HepG2 (cell line): ENCODE measurements at regions not wholly inside any gene's neighbourhood (a gene's known extent, or its start where the extent isn't known, plus 50 kb on each side); places are given as distances from the start of the nearest gene placed in this dataset.

Experiments
- ATAC-seq: fragments of 200-7000 bp; cut with Tn5 transposase; 3 replicates; pipeline ENCODE4 v1.9.1; 2020; ENCODE audit warnings: mild to moderate bottlenecking, moderate library complexity
- BruUV-seq: library from RNA; stranded (reverse); fragments of 400-500 nt; replicated peaks from 2 replicates; lab custom pipeline; 2021; lab: Mats Ljungman, UMichigan
- CTCF ChIA-PET: fragments of 300-600 bp; formaldehyde crosslinking; extraction: SDS; loops from one replicate; lab custom pipeline; 2021; ENCODE audit warnings: low total read pairs, inconsistent platforms, low intra/inter-chr PET ratio; lab: Yijun Ruan, JAX
- POLR2A ChIA-PET: fragments of 350-600 bp; sonication (Branson Sonifier 250); formaldehyde crosslinking; loops from one replicate; lab custom pipeline; 2020; ENCODE audit warnings: antibody characterized with exemption, inconsistent platforms; lab: Yijun Ruan, JAX
- DNase-seq: peaks from one replicate; pipeline ENCODE4 v3.0.0-alpha.2; 2015; ENCODE audit warnings: low spot score
- FAIRE-seq: peaks from 3 replicates; lab custom pipeline; 2011; peaks lifted over from hg19 to GRCh38; lab: Jason Lieb, UNC
- H2AFZ ChIP-seq: one replicate; pipeline ENCODE4 v1.6.1; 2011; ENCODE audit warnings: low read length, inconsistent platforms
- H3K27ac ChIP-seq: fragments of 300-600 bp; 3 replicates; pipeline ENCODE4 v1.8.0; 2011; ENCODE audit warnings: mixed run types, mild to moderate bottlenecking, mixed read lengths, low read length, inconsistent platforms; ENCODE audit not compliant: insufficient read depth; ENCODE audit errors: extremely low read length
- H3K27me3 ChIP-seq, 2 experiments: fragments of 200-600 bp in 1 of 2; 2 replicates in 1 of 2; 3 replicates in 1 of 2; pipeline versions ENCODE4 v1.6.0 to v1.8.0; 2011; ENCODE audit warnings: low read length in 2 of 2, mild to moderate bottlenecking in 2 of 2, moderate library complexity in 2 of 2, inconsistent platforms in 1 of 2; ENCODE audit not compliant: insufficient read depth in 2 of 2, control insufficient read depth in 1 of 2
- H3K36me3 ChIP-seq, 2 experiments: fragments of 200-600 bp in 1 of 2; replicated peaks in 1 of 2; 2 replicates in 1 of 2; 3 replicates in 1 of 2; pipeline versions ENCODE4 v1.5.1 to v1.8.0; 2011; ENCODE audit warnings: low read length in 2 of 2, inconsistent platforms in 1 of 2; ENCODE audit not compliant: insufficient read depth in 2 of 2, control insufficient read depth in 1 of 2
- H3K4me1 ChIP-seq: 2 replicates; pipeline ENCODE4 v1.5.1; 2012; ENCODE audit warnings: low read length, inconsistent platforms; ENCODE audit not compliant: insufficient read depth
- H3K4me2 ChIP-seq: 2 replicates; pipeline ENCODE4 v1.6.0; 2011; ENCODE audit warnings: low read depth, low read length, inconsistent platforms
- H3K4me3 ChIP-seq, 3 experiments: fragments of 200-600 bp in 1 of 3; sonication (generic), shearing (Covaris generic) in 1 of 3; replicated peaks in 1 of 3; 2 replicates each; pipeline ENCODE4 v1.5.1; 2011 to 2016; ENCODE audit warnings: low read length in 3 of 3, inconsistent platforms in 2 of 3, low read depth in 2 of 3, mild to moderate bottlenecking in 2 of 3, control low read depth in 1 of 3, mixed read lengths in 1 of 3; ENCODE audit not compliant: insufficient read depth in 1 of 3
- H3K79me2 ChIP-seq: one replicate; pipeline ENCODE4 v1.6.1; 2011; ENCODE audit warnings: low read length, inconsistent platforms; ENCODE audit not compliant: insufficient read depth
- H3K9ac ChIP-seq: 2 replicates; pipeline ENCODE4 v1.6.0; 2011; ENCODE audit warnings: mild to moderate bottlenecking, low read depth, low read length, inconsistent platforms; ENCODE audit not compliant: insufficient read depth
- H3K9me3 ChIP-seq: 2 replicates; pipeline ENCODE4 v1.5.1; 2012; ENCODE audit warnings: mild to moderate bottlenecking, low read length
- H4K20me1 ChIP-seq: 2 replicates; pipeline ENCODE4 v1.6.0; 2011; ENCODE audit warnings: inconsistent platforms, mild to moderate bottlenecking, low read length, moderate library complexity; ENCODE audit not compliant: insufficient read depth
- BCL3 ChIP-seq: sonication (generic); formaldehyde crosslinking; IDR thresholded peaks from 2 replicates; pipeline ENCODE4 v1.5.1; 2020; ENCODE audit warnings: mild to moderate bottlenecking, missing genetic modification reagents, moderate library complexity
- HMGXB3 ChIP-seq: sonication (generic); formaldehyde crosslinking; IDR thresholded peaks from 2 replicates; pipeline ENCODE4 v1.4.0; 2020; ENCODE audit warnings: missing genetic modification reagents, borderline replicate concordance
- KMT2A ChIP-seq: sonication (generic); formaldehyde crosslinking; IDR thresholded peaks from 2 replicates; pipeline ENCODE4 v1.4.0; 2020; ENCODE audit warnings: missing genetic modification reagents
- NFKB2 ChIP-seq: sonication (generic); formaldehyde crosslinking; IDR thresholded peaks from 2 replicates; pipeline ENCODE4 v1.4.0; 2020; ENCODE audit warnings: missing genetic modification reagents, borderline replicate concordance
- SALL2 ChIP-seq: sonication (generic); formaldehyde crosslinking; IDR thresholded peaks from 2 replicates; pipeline ENCODE4 v1.8.1; 2023; ENCODE audit warnings: mild to moderate bottlenecking, missing genetic modification reagents, inconsistent platforms
- SETDB1 ChIP-seq: sonication (generic); formaldehyde crosslinking; IDR thresholded peaks from 2 replicates; pipeline ENCODE4 v1.5.1; 2020; ENCODE audit warnings: missing genetic modification reagents, mild to moderate bottlenecking, borderline replicate concordance
- SIX1 ChIP-seq: sonication (generic); formaldehyde crosslinking; IDR thresholded peaks from 2 replicates; pipeline ENCODE4 v1.4.0; 2020; ENCODE audit warnings: missing genetic modification reagents, borderline replicate concordance
- ZNF580 ChIP-seq: IDR thresholded peaks from 2 replicates; pipeline ENCODE4 v1.6.1; 2016; ENCODE audit warnings: low read depth, borderline replicate concordance
- ZNF629 ChIP-seq: sonication (generic); formaldehyde crosslinking; conservative IDR thresholded peaks from 2 replicates; pipeline ENCODE4 v1.5.0; 2020; ENCODE audit warnings: missing genetic modification reagents
- ZNF704 ChIP-seq: sonication (generic); formaldehyde crosslinking; IDR thresholded peaks from 2 replicates; pipeline ENCODE4 v1.8.1; 2023; ENCODE audit warnings: mild to moderate bottlenecking, inconsistent platforms, moderate library complexity, missing genetic modification reagents, borderline replicate concordance
- ZNF724P ChIP-seq: sonication (generic); formaldehyde crosslinking; IDR thresholded peaks from 2 replicates; pipeline ENCODE4 v1.8.0; 2022; ENCODE audit warnings: missing genetic modification reagents, borderline replicate concordance
- in situ Hi-C: cut with HindIII; loops from 2 replicates; pipeline ENCODE4 v1.10.0; 2017; ENCODE audit warnings: low pct_unique_long_range_greater_than_20kb; ENCODE audit not compliant: extremely low pct_ligation_motif_present
- intact Hi-C: fragments of 100-400 bp; cut with micrococcal nuclease; formaldehyde crosslinking; loops from one replicate; pipeline ENCODE4 v1.10.0; 2022; ENCODE audit not compliant: unreplicated experiment

- in situ Hi-C loops: no loop called here
- DNase-seq: no peak
- H2AFZ ChIP-seq: no peak overlapping the region
- FAIRE-seq: no peak
- TF ChIP-seq ZNF629 (CRISPR knock-in tag): no peak
- TF ChIP-seq ZNF580 (CRISPR knock-in tag): no peak
- no peak for TF ChIP-seq SALL2 (CRISPR knock-in tag)
- TF ChIP-seq ZNF724P: no peak
- TF ChIP-seq HMGXB3 (CRISPR knock-in tag): no peak
- no peak for TF ChIP-seq KMT2A (CRISPR knock-in tag)
- TF ChIP-seq SIX1 (CRISPR knock-in tag): no peak
- no peak for TF ChIP-seq BCL3 (CRISPR knock-in tag)
- TF ChIP-seq SETDB1 (CRISPR knock-in tag): no peak
- no peak for TF ChIP-seq NFKB2 (CRISPR knock-in tag)
- no peak for TF ChIP-seq ZNF704
- no peak overlapping the region for H3K9ac ChIP-seq
- no peaks in the 10 kb centered on the region for H3K27me3 ChIP-seq
- intact Hi-C loops: no loop called here
- H3K79me2 ChIP-seq: no peaks in the 10 kb centered on the region
- H3K9me3 ChIP-seq: no peaks in the 10 kb centered on the region
- H3K4me1 ChIP-seq: no peaks in the 10 kb centered on the region
- H3K4me3 ChIP-seq: no peak overlapping the region
- no peak overlapping the region for H3K27ac ChIP-seq
- ChIA-PET POLR2A (no interaction called here), CTCF (no interaction called here)
- no peaks in the 10 kb centered on the region for H3K36me3 ChIP-seq
- H3K4me2 ChIP-seq: no peak overlapping the region
- H4K20me1 ChIP-seq: no peaks in the 10 kb centered on the region
- BruUV-seq: no TSS peak
- ATAC-seq: no peak
Observed at GRCh38 chr3:74456166-74456565, 158.3 kb downstream of the CNTN3 start.
